ENCODE measurements at regions not wholly inside any gene's neighbourhood (a gene's known extent, or its start where the extent isn't known, plus 50 kb on each side); places are given as distances from the start of the nearest gene placed in this dataset.

DNA sequence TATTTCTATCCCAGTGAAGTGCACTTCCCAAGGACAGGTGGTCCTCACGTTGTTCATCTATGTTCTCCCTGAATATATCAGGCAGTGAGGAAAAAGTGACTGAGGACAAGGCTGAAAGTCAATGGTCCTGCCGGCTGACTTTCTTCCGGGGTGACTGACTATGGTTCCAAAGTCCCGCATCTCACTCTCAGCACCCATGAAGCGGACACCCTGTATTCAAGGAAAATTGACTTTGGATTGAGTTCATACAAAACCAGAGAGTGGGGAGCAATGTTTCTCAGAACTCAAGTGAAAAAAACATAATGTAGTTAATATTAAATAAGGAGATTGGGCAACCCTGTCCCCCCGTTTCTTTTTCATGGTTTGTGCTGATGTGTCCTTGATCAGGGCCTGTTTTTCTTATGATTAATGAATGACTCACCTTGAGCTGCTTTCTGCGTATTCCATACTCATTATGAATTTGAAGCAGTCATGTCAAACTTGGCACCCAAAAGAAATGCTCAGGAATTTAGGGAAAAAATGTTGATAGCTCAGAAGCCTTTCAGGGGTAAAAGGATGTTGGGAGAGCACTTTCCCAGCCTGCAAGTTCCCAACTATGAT lies 184.0 kb downstream of the CYLD start:
- no peak for DNase-seq (ENCODE audit: extremely low read depth in 1 of 2, low read depth in 1 of 2)

DNA sequence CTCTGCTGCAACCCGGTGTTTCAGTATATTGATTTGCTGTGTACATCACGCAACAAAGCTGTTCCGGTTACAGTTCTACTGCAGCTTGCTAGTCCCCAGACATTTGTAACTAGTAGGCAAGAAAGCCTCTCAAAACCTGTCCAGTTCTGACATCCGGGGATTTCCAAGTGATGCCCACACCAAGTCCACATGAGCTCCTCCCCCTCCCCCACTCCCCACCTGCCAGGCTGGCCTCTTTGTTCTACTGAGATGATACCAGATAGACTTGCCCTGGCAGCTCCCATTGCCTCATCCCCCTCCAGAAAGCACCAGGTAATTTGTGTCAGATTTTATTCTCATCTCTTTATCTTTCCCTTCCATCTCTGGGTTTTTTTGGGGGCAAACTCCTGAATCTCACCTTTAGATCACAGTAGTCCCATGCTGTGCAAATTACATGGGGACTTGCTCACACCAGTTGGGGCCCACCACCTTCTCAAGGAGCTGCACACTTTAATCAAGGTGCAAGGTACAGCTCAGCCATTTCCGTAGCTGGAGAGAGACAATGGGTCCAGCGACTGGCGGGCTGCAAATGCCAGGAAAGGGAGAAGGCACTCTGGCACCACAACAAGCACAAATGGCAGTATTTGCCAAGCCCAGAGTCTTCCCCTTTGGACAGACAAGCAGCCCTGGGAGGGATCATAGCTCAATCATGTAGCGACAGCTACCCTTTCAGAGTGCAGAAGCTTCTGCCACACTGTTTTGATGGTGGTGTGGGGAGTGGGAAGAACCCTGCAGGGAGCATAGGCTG lies 183.1 kb downstream of the CYLD start:
- DNase-seq (ENCODE audit: extremely low read depth in 1 of 2, low read depth in 1 of 2) = no peak

DNA sequence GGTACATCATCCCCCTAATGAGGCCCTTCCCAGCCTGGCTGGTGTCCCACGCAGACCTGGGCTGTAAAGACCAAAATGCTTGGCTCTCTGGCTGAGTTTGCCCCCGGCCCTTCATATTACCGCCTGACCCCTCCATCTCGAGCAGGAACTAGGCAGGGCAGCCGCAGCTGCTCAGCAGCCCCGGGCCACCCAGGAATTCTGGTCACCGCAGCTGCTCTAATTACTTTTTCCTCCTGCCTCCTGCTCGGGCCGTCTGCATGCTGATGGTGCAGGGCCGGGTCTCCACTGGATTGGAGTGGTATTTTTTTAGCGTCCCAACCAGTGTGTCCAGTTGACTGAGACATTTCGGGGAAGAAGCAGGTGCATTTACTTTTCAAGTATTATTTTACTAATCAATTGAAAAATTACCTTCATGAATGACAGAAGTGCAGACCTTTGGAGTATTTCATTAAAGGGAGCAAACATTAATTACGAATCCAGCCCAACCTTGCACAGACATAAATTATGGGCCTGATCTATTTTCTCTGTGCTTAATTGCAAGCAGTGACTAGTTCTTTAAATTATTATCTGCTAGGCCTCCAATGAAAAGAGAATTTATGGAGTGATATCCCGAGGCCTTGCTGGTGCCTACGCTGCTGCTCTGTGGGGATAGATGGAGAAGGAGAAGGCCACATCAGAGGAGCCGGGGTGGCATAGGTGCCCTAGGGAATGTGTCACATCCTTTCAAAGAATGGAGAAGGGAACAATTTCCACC lies 176.2 kb downstream of the CYLD start:
- DNase-seq (ENCODE audit: extremely low read depth in 1 of 2, low read depth in 1 of 2) = no peak

DNA sequence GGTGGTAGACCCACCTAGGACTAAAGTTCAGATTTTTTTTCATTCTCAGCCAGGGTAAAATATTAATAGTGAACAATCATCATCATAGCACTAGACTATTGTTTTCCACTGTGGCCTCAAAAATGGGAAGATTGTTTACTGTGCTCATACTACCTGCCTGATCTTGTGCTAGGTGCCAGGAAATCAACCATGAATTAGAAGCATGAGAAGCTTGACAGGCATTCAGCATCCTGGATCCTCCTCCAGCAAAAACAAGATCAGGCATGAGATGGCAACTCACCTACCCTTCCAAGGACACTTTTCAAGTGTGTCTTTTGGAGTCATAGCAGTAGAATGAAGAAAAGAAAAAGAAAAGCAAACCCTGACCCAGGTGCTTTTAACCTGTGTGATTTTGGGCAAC lies 174.2 kb downstream of the CYLD start:
- no peak for DNase-seq (ENCODE audit: extremely low read depth in 1 of 2, low read depth in 1 of 2)

DNA sequence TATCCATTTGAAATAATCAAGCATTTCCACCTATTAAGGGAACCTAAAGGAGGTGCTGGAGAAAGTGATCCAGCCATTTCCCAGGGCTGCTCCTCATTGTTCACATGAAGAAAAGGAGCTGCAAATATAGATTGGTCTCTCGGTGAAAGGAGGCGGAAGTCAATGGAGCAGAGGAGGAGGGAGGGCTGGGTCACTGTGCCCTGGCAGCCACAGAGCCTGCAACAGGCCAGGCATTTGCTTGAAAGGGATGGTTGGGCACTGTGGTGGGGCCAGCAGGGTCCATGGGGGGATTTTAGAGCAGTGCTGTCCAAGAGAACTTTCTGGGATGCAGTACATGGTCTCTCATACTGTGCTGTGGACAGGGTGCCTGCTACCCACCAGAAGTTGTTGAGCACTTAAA lies 173.2 kb downstream of the CYLD start:
- DNase-seq (ENCODE audit: extremely low read depth in 1 of 2, low read depth in 1 of 2) = no peak

DNA sequence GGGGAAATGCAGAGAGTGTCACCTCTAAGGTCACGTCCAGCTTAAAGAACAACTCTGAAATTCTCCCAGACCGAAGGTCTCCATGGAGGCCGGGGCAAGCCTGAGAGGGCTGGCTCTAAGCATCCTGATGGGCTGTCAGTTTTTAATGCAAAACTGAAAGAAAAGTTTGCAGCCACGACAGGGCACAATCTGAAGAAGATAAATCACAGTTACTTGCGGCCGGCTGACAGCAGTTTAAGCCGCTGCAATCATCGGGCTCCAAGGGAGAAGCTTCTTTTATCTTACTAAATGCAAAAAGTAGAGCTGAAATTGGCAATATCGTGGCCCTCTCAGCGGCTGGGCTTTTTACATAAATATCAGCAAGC lies 168.8 kb downstream of the CYLD start:
- no peak for DNase-seq (ENCODE audit: extremely low read depth in 1 of 2, low read depth in 1 of 2)

DNA sequence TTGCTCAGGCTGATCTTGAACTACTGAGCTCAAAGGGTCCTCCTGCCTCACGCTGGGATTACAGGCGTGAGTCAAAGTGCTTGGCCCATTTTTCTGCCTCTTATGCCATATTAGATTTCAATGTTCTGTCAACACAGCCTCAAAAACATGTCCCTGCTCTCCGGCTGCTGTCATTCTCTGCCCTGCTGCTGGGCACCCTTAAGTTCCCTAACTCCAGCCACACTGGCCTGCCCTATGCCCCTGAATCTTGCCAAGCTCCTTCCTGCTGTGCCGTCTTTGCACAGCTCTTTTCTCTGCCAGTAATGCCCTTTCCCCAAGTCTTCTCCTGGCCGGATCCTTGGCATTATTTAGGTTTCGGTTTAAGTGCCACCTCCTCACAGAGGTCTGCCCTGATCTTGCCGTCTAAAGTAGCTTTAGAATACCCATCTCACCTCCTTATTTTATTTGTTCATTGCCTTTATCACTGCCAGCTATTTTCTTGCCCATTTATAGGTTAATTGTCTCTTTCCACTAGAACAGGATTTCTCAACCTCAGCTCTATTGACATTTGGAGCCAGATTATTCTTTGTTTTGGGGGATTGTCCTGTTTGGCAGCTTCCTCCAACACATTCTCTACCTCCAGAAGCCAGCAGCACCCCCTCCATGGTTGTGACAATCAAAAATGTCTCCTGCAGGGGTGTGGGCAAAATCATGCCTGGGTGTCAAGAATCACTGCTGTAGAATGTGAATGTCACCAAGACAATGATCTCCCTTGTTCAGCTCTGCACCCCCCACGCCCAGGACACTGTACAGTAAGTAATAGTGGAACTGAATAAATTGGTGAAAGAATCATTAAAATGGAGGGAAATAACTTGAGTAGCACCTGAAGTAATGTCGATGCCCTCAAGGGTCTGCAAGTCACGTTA lies 168.2 kb downstream of the CYLD start:
- no peak for DNase-seq (ENCODE audit: extremely low read depth in 1 of 2, low read depth in 1 of 2)

DNA sequence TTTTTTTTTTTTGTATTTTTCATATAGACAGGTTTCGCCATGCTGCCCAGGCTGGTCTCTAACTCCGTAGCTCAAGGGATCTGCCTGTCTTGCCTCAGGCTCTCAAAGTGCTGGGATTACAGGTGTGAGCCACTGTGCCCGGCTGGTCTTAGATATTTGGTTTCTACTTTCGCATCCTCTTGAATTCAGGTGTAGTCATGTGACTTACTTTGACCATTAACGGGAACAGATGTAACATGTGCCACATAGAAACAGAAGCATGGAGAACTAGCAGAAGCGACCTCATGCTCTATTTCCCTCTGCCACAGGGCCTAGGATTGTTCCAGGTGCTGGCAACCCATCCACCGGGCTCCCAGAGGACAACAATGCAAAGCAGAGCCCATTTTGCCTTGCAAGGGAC lies 166.6 kb downstream of the CYLD start:
- no peak for DNase-seq (ENCODE audit: extremely low read depth in 1 of 2, low read depth in 1 of 2)

DNA sequence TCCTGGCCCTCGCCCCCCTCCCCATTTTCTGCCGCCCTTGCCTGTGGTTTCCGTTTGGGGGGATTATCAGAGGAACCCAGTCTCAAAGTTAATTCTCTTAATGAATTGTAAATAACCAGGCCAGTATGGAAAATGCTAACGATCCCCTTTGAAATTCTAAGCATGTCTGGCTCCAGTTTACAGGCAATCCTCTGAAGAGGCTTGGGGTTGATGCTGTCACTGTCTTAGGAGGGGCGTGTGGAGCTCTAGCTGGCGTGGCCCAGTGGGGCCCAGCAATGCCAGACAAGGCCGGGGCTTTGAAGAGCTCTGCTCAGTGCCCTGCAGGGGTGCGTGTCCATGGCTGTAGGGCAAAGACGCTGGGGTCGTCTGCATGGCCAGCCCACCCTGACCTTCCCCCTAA lies 164.6 kb downstream of the CYLD start:
- DNase-seq (ENCODE audit: extremely low read depth in 1 of 2, low read depth in 1 of 2) = no peak

DNA sequence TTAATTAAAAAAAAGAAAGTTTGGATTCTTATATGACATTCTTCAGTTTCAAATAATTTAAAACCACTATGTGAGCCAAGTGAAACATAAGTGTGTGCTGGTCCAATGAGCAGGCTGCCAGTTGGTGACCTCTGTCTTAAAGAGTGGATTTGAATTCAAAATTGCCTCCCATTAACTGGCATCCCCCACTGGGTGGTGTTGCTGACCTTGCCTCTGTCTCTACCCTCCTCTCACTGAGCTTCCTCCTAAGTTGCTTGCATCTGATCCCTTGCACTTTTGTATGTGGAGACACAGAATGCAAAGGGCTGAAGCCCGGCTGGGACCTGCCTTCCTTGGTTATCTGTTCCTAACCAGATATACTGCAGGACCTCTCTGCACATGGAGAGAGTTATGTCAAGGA lies 160.6 kb downstream of the CYLD start:
- no peak for DNase-seq (ENCODE audit: extremely low read depth in 1 of 2, low read depth in 1 of 2)

DNA sequence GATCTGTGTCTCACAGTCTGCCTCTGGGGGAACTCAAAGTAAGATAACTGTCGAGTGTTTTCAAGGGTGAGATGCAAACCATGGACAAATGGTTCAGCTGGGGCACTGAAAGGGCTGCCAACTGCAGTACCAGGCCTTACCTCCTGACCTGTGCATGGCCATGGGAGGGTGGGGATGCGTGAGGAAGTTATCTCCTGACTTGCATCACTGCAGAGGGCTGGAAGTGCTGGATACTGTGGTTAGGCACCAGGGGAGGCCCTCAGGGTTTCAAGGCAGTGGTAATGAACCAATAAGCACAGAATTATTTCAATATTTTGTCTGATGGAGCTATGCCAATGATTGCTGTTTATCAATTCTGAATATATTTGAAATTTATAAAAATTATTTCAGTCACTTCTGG lies 159.2 kb downstream of the CYLD start:
- DNase-seq (ENCODE audit: extremely low read depth in 1 of 2, low read depth in 1 of 2) = no peak

DNA sequence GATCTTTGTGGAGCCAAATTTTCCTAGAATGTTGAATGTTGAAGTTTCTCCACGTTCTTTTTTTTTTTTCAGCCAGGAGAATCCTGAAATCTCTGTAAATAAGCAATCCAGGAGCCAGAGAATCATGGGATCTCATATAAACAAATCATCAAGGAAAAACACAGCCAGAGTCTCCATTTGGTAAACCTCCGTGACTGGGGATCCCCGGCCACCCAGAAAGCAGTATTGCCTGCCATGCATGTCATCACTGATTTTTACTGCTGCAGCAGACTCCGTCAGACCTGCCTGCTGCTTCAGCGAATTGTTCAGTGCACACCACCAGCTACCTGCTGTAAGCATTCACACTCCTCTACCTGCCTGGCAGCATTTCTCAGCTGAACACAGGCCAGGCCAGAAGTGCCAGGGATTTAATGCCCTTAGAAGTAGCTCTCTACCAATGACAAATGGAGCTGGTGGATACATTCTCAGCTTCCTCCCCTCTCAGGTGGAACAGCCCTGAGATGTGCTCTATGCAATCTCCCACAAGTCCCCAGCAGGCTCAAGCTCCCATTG lies 158.6 kb downstream of the CYLD start:
- DNase-seq (ENCODE audit: extremely low read depth in 1 of 2, low read depth in 1 of 2) = no peak

DNA sequence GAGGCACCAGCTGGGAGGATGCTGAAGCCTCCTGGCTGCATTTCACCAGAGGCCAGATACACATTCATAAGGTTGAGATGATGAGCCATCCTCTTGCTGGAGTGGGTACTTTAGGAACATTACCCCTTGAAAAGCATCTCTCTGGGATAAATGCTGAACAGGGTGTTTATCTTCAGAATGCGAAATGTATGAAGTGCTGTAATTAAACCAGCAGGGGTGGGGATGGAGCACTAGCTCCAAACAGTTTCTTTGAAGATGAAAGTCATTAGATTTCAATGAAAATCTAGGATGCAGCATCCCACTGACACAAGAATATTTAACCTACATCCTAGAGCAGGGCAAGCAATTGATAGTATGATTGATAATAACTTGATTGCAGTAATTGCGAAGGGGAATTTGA lies 158.1 kb downstream of the CYLD start:
- no peak for DNase-seq (ENCODE audit: extremely low read depth in 1 of 2, low read depth in 1 of 2)

DNA sequence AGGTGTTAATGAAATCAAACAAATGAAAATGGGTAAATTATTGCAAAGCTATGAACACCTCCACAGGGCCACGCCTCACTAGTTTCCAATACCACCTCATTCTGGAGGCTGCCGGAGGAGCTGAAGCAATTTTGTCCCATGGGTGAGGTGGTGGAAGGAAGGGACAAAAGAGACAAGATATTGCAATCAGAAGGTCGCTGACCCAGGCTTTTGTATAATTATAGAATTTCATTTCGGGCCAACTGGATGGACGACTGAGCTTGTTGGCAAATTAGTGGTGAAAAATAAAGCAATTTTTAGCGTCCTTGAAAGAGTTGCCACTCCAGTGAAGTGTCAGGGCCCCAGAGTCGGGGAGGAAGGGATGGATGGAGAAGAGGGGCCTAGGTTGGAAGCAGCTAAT lies 147.9 kb downstream of the CYLD start:
- no peak for DNase-seq (ENCODE audit: extremely low read depth in 1 of 2, low read depth in 1 of 2)

DNA sequence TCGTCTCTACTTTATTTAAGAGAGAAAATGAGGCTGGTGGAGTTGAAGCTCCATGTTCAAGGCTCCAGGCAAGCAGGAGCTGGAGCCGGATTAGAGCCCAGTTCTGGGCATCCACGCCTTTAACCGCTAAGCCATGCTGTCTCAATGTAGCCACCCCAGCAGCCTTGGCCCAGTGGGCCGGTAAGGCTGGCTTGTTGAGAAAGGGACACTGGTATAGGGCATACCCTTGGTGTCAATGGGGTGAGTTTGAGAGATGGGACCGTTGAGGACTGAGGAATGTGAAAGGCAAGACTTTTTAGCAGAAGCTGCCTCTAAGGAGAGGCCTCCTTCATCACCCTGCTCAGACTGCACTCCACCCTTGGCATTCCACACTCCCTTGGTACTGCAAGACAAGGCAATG lies 147.4 kb downstream of the CYLD start:
- DNase-seq (ENCODE audit: extremely low read depth in 1 of 2, low read depth in 1 of 2) = no peak

DNA sequence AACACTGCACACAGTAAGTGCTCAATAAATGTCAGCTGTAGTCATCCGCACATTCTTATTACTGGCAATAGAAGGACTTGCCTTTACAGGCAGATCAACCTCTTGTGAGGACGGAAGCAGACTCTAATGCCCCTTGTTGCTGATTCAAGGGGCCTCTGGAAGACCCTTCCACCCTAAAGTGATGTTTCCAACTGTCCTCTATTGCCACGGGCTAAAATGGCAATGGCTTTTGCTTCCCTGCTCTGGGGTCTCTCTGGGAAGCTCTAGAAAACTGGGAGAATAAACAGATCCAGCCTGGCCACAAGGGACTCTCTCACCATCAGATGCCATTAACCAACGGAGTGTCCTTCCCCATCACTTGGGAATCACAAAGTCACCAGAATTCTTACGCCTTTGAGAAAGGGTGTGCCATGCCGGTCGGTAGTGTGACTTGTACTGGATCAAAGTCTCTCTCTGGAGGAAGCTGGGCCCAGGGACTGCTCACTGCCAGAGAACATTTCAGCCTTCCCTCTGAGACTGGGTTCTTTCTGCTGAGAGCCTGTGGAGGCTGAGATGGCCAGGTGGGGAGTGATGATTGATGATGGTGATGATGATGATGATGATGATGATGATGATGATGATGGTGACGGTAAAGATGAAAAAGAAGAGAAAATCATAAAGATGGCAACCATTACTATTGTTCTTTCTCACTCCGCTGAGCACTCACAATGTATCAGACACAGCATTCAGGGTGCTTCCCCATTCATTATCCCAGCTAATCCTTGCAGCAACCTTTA lies 146.8 kb downstream of the CYLD start:
- no peak for DNase-seq (ENCODE audit: extremely low read depth in 1 of 2, low read depth in 1 of 2)

DNA sequence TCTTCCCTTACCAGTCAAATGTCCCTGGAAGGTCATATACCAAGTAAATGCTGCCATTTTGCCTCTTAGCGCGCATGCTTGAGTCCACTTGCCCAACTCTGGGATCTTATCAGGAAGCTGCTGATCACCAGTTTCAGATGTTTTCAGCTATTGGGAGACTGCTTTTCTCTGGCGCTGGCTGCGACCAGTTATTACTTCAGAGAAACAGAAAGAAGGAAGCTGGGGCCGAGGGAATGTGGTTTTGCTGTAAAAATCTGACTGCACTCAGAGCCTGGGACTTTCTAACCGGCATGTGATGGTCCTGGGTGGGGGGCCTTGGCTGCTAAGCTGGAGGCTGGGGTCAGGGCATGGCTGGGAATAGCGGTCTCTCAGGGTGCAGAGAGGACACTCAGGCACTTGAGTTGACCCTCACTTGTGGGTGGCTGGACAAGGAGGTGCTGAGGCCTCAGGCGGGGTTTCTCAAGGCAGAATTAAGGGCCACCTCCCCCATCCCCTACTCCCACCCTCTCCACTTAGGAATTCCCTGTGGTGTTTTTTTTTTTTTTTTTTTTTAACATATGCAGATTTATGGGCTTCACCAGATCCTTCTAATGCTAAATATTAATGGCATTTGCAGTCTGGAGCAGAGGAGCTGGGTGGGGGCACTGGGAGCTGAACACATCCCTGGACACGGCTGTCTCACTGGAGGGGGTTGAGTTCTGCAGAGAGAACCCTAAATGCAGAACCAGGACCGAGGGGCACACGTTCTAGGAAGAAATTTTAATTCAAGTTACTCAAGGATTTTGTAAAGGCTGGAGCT lies 145.8 kb downstream of the CYLD start:
- DNase-seq (ENCODE audit: extremely low read depth in 1 of 2, low read depth in 1 of 2) = no peak

DNA sequence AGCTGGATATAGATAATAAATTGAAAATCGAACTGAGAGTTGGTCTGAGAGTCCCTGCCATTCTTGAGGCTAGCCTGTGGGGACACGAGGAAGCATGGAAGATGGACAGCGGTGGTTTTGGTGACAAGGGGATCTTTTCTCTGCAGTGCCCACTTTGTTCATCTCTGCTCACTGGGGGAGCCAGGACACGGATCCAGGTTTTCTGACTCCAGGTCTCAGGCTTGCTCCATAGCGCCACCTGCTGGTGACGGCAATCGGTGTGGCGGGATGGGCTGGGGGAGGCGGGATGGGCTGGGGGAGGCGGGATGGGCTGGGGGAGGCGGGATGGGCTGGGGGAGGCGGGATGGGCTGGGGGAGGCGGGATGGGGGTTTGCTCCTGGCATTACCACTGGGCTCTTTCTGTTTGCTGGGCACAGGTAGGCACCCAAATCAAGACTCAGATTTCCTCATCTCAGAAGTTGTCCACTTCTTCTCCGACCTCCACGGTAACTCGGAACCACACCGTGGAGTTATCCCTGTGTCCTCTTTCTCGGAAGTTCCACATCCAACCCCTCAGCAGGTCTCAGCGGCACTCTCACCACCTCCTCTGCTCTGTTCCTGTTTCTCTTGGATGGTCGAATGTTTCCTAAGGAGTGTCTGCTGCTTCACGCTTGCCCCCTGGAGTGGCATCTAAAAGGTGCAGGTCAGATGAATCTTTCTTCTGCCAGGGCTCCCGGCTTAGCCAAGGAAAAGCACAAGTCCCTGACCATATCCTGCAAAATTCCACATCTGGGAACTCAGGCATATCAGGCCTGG lies 142.4 kb downstream of the CYLD start:
- peak in 1 of 2 donors; percentile 12 for DNase-seq (ENCODE audit: extremely low read depth in 1 of 2, low read depth in 1 of 2)

DNA sequence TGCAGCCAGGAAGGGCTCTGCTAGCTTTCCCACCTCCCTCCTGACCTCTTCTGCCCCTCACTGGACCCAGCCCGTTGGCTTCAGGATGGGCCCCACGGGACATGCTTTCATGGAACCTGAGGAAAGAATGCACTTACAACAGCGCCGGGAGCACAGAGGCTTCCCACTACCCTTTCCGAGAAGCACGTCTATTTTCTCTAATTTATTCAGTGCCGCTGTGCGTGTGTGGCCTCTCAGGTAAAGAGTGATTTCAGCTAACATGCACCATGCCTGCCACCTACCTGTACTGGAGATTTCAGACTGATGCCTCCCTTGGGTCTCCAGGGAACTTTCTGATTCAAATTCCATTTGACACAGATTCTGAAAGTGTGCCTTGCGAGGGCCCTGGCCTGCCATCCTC lies 140.1 kb downstream of the CYLD start:
- no peak for DNase-seq (ENCODE audit: extremely low read depth in 1 of 2, low read depth in 1 of 2)
